ENCODE measurements at regions not wholly inside any gene's neighbourhood (a gene's known extent, or its start where the extent isn't known, plus 50 kb on each side); places are given as distances from the start of the nearest gene placed in this dataset.
A peak's percentile ranks its signal among the peaks of the same experiment; 100 is the strongest.

DNA sequence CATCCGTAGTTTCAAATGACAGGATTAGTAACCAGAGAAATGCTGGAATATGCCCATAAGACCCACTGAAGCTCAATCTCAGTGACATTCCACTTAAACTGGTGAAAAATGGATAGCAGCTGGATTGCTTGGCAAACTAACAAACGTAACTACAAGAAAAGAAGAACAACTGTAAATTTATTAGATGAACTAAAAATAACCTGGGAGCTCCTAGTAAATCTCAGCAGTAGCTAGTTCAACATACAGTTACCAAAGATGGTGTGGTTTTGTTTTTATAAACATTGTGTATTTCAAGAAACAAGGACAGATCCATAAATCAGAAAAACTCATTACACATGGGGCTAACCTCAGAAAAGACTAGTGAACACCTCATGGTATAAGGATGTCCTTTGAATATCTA, 531.9 kb downstream of the XIRP2 start:
- DNase-seq (peak in 2 of 3 donors; percentile 33 to 65), ATAC-seq (ENCODE audit: insufficient read depth, low FRiP score) (no peak)
- Histone ChIP-seq H3K27ac (ENCODE audit: low read depth in 1 of 2, low read length in 1 of 2) (no peak overlapping the region), H3K27me3 (ENCODE audit: control insufficient read depth in 3 of 3, insufficient read depth in 3 of 3, low read length in 2 of 3) (no peaks in the 10 kb centered on the region), H3K9ac (ENCODE audit: insufficient read depth in 1 of 2, low read length in 2 of 2) (no peak overlapping the region), H3K4me1 (ENCODE audit: control insufficient read depth in 5 of 5, insufficient read depth in 5 of 5, low read length in 5 of 5) (peaks cover 0 to 7% (median 0%) of the 10 kb centered on the region in 5 donors), H3K9me3 (ENCODE audit: control insufficient read depth in 4 of 4, insufficient read depth in 3 of 4, low read length in 3 of 4) (peaks cover 0 to 7% (median 0%) of the 10 kb centered on the region in 4 donors), H3K36me3 (ENCODE audit: control insufficient read depth in 4 of 4, insufficient read depth in 4 of 4, low read length in 4 of 4) (no peaks in the 10 kb centered on the region), H3K4me3 (no peak overlapping the region)
- WGBS, 2 donors, result 51 to 53% methylated on average over 2 of the region's 2 CpGs
- TF ChIP-seq, protein P1, sequence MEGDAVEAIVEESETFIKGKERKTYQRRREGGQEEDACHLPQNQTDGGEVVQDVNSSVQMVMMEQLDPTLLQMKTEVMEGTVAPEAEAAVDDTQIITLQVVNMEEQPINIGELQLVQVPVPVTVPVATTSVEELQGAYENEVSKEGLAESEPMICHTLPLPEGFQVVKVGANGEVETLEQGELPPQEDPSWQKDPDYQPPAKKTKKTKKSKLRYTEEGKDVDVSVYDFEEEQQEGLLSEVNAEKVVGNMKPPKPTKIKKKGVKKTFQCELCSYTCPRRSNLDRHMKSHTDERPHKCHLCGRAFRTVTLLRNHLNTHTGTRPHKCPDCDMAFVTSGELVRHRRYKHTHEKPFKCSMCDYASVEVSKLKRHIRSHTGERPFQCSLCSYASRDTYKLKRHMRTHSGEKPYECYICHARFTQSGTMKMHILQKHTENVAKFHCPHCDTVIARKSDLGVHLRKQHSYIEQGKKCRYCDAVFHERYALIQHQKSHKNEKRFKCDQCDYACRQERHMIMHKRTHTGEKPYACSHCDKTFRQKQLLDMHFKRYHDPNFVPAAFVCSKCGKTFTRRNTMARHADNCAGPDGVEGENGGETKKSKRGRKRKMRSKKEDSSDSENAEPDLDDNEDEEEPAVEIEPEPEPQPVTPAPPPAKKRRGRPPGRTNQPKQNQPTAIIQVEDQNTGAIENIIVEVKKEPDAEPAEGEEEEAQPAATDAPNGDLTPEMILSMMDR (IDR thresholded peaks at IDR 0.05; ENCODE audit: control extremely low read depth, extremely low read depth), result no peak

DNA sequence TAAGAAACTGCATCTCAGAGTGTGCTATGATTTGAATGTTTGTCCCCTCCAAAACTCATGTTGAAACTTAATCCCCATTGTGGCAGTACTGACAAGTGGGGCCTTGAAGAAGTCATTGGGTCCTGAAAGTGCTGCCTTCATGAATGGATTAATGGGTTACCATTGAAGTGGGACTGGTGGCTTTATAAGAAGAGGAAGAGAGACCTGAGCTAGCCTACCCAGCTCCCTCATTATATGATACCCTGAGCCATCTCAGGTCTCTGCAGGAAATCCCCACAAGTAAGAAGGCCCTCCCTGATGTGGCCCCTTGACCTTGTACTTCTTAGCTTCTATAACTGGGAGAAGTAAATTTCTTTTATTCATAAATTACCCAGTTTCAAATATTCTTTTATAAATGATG, 526.8 kb downstream of the XIRP2 start:
- H3K9me3 ChIP-seq (ENCODE audit: control insufficient read depth in 4 of 4, insufficient read depth in 3 of 4, low read length in 3 of 4), result peaks cover 0 to 3% (median 1%) of the 10 kb centered on the region in 4 donors
- DNase-seq, result no peak
- peaks cover 0 to 3% (median 0%) of the 10 kb centered on the region in 5 donors for H3K4me1 ChIP-seq (ENCODE audit: control insufficient read depth in 5 of 5, insufficient read depth in 5 of 5, low read length in 5 of 5)
- no peak overlapping the region for H3K27ac ChIP-seq (ENCODE audit: low read depth in 1 of 2, low read length in 1 of 2)
- TF ChIP-seq, protein P1 (IDR thresholded peaks at IDR 0.05; ENCODE audit: control extremely low read depth, extremely low read depth), result no peak
- H3K4me3 ChIP-seq, result no peak overlapping the region
- H3K36me3 ChIP-seq (ENCODE audit: control insufficient read depth in 4 of 4, insufficient read depth in 4 of 4, low read length in 4 of 4), result no peaks in the 10 kb centered on the region
- H3K9ac ChIP-seq (ENCODE audit: insufficient read depth in 1 of 2, low read length in 2 of 2), result no peak overlapping the region
- ATAC-seq (ENCODE audit: insufficient read depth, low FRiP score), result no peak
- H3K27me3 ChIP-seq (ENCODE audit: control insufficient read depth in 3 of 3, insufficient read depth in 3 of 3, low read length in 2 of 3), result no peaks in the 10 kb centered on the region

DNA sequence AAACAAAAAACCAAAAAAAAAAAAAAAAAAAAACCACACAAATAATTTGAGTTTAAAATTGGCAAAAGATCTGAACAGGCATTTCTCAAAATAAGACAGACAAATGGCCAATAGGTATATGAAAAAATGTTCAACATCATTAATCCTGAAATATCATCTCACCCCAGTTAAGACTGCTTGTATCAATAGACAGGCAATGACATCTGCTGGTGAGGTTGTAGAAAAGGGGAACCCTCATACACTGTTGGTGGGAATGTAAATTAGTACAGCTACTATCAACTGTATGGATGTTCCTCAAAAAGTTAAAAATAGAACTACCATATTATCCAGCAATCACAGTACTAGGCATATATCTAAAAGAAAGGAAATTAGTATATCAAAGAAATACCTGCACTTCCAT, 523.1 kb downstream of the XIRP2 start:
- Histone ChIP-seq H3K4me1 (ENCODE audit: control insufficient read depth in 5 of 5, insufficient read depth in 5 of 5, low read length in 5 of 5) (no peaks in the 10 kb centered on the region), H3K4me3 (no peak overlapping the region), H3K36me3 (ENCODE audit: control insufficient read depth in 4 of 4, insufficient read depth in 4 of 4, low read length in 4 of 4) (no peaks in the 10 kb centered on the region), H3K27me3 (ENCODE audit: control insufficient read depth in 3 of 3, insufficient read depth in 3 of 3, low read length in 2 of 3) (no peaks in the 10 kb centered on the region), H3K9me3 (ENCODE audit: control insufficient read depth in 4 of 4, insufficient read depth in 3 of 4, low read length in 3 of 4) (peaks cover 0 to 3% (median 1%) of the 10 kb centered on the region in 4 donors), H3K9ac (ENCODE audit: insufficient read depth in 1 of 2, low read length in 2 of 2) (no peak overlapping the region), H3K27ac (ENCODE audit: low read depth in 1 of 2, low read length in 1 of 2) (no peak overlapping the region)
- DNase-seq (no peak), ATAC-seq (ENCODE audit: insufficient read depth, low FRiP score) (no peak)
- TF ChIP-seq, protein P1 (IDR thresholded peaks at IDR 0.05; ENCODE audit: control extremely low read depth, extremely low read depth), result no peak

DNA sequence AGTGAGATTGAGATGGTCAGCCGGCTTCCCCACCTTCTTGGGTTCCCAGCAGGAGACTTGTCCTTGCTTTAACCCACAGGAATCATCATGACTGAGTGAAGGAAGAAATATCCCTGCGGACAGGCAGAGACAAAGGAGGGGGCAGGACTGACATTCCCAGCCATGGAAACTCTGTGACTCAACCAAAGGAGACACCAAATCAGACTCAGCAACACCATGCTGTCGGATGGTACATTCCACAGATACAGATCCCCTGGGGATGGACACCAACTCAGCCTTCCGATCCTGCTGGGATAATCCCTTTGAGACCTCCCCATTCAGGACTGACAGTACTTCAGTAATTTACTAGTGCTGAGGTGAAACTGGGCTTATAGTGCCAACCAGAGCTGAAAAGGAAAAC, 518.3 kb downstream of the XIRP2 start:
- ATAC-seq (ENCODE audit: insufficient read depth, low FRiP score) (no peak), DNase-seq (no peak)
- no peak overlapping the region for H3K4me3 ChIP-seq
- no peaks in the 10 kb centered on the region for H3K9me3 ChIP-seq (ENCODE audit: control insufficient read depth in 4 of 4, insufficient read depth in 3 of 4, low read length in 3 of 4)
- H3K27me3 ChIP-seq (ENCODE audit: control insufficient read depth in 3 of 3, insufficient read depth in 3 of 3, low read length in 2 of 3), result no peaks in the 10 kb centered on the region
- TF ChIP-seq, protein P1 (IDR thresholded peaks at IDR 0.05; ENCODE audit: control extremely low read depth, extremely low read depth), result no peak
- no peaks in the 10 kb centered on the region for H3K4me1 ChIP-seq (ENCODE audit: control insufficient read depth in 5 of 5, insufficient read depth in 5 of 5, low read length in 5 of 5)
- H3K9ac ChIP-seq (ENCODE audit: insufficient read depth in 1 of 2, low read length in 2 of 2), result no peak overlapping the region
- H3K36me3 ChIP-seq (ENCODE audit: control insufficient read depth in 4 of 4, insufficient read depth in 4 of 4, low read length in 4 of 4), result no peaks in the 10 kb centered on the region
- H3K27ac ChIP-seq (ENCODE audit: low read depth in 1 of 2, low read length in 1 of 2), result no peak overlapping the region
- WGBS, 2 donors, result 54 to 60% methylated on average over 4 of the region's 4 CpGs
